ENCODE measurements at regions not wholly inside any gene's neighbourhood (a gene's known extent, or its start where the extent isn't known, plus 50 kb on each side); places are given as distances from the start of the nearest gene placed in this dataset.

DNA sequence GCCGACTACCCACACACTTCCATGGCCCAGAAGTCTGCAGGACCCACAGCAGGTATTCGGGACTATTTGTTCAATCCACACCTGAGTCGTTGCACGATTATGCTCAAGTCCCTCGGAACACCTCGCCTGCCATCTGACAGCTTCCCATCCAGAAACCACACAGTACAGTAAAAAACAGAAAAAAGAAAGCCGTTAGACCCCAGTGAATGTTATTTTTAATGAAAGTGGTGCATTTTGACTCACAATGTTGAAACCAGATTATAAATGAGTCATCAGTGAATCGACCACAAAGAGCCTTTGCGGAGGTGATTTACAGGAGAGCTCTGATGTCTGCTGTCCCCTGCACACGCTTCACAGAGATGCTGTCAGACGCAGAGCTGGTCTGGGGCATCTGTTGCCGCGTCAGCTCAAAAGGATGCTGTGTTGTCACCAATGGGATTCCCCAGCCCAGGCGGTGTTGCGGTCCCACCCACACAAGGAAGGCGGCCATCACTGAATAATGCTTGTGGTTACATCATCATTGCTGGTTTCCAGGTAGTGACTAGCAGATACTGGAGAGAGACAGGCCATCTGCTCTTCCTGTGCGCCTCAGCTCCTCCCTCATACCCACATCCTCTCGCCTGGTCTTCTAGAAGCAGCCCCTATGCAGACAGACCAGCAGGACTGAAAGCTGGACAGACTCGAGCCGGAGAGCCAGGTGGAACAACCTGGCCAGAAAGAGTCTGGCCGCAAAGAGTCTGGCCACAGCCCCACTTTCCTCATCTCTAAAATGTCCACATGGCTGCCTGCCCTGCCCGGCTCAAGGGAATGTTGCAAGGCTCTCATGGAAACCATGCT lies 116.8 kb downstream of the TOMM20 start (continued):
- TF ChIP-seq SMARCE1 (IDR thresholded peaks at IDR 0.05) (peak; percentile 90), HSF4 (CRISPR knock-in tag; IDR thresholded peaks at IDR 0.05; ENCODE audit: borderline replicate concordance) (no peak), NRF1 (conservative IDR thresholded peaks at IDR 0.05 in 1 of 2, IDR thresholded peaks at IDR 0.05 in 1 of 2) (peak; percentile 62 to 64; a peak in 3 of 4 replicates), E2F1 (CRISPR knock-in tag; IDR thresholded peaks at IDR 0.05) (no peak), KLF6 (CRISPR knock-in tag; IDR thresholded peaks at IDR 0.05; ENCODE audit: borderline replicate concordance) (no peak), ZZZ3 (IDR thresholded peaks at IDR 0.05) (no peak), BCOR (IDR thresholded peaks at IDR 0.05) (no peak), MBD1 (CRISPR knock-in tag; IDR thresholded peaks at IDR 0.05) (no peak), HNRNPH1 (optimal IDR thresholded peaks at IDR 0.05; ENCODE audit: low read depth, low read length) (no peak), HNRNPUL1 (IDR thresholded peaks at IDR 0.05; ENCODE audit: low read length) (0 out of 2 replicates have a peak, but pooled peaks have one; percentile 28), CC2D1A (IDR thresholded peaks at IDR 0.05) (no peak), ZFX (CRISPR knock-in tag; IDR thresholded peaks at IDR 0.05) (no peak), ZNF511 (CRISPR knock-in tag; IDR thresholded peaks at IDR 0.05) (0 out of 2 replicates have a peak, but pooled peaks have one; percentile 5), MIER1 (IDR thresholded peaks at IDR 0.05; ENCODE audit: low read depth) (no peak), NCOA4 (IDR thresholded peaks at IDR 0.05; ENCODE audit: partially characterized antibody) (no peak), SRSF3 (IDR thresholded peaks at IDR 0.05; ENCODE audit: insufficient read depth, low read length) (no peak), ZNF165 (CRISPR knock-in tag; IDR thresholded peaks at IDR 0.05; ENCODE audit: borderline replicate concordance) (no peak), RCOR1 (IDR thresholded peaks at IDR 0.05; ENCODE audit: borderline replicate concordance in 1 of 2, low read depth in 2 of 2, low read length in 2 of 2) (peak in 1 of 2 experiments; percentile 95; a peak in 2 of 4 replicates), GTF2E2 (tag; IDR thresholded peaks at IDR 0.05) (no peak), NFIX (CRISPR knock-in tag; IDR thresholded peaks at IDR 0.05; ENCODE audit: low read depth) (no peak), DDX20 (tag; IDR thresholded peaks at IDR 0.05; ENCODE audit: low read depth) (no peak), ZNF699 (CRISPR knock-in tag; IDR thresholded peaks at IDR 0.05; ENCODE audit: insufficient replicate concordance) (no peak), ZNF134 (CRISPR knock-in tag; conservative IDR thresholded peaks at IDR 0.05) (no peak), MTF1 (CRISPR knock-in tag; IDR thresholded peaks at IDR 0.05; ENCODE audit: borderline replicate concordance) (no peak)
- TF ChIP-seq, protein P1, sequence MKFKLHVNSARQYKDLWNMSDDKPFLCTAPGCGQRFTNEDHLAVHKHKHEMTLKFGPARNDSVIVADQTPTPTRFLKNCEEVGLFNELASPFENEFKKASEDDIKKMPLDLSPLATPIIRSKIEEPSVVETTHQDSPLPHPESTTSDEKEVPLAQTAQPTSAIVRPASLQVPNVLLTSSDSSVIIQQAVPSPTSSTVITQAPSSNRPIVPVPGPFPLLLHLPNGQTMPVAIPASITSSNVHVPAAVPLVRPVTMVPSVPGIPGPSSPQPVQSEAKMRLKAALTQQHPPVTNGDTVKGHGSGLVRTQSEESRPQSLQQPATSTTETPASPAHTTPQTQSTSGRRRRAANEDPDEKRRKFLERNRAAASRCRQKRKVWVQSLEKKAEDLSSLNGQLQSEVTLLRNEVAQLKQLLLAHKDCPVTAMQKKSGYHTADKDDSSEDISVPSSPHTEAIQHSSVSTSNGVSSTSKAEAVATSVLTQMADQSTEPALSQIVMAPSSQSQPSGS (CRISPR knock-in tag; IDR thresholded peaks at IDR 0.05) = peak; percentile 77

Measured in K562 (cell line).